Erythroblast (primary cell): ENCODE measurements at regions not wholly inside any gene's neighbourhood (a gene's known extent, or its start where the extent isn't known, plus 50 kb on each side); places are given as distances from the start of the nearest gene placed in this dataset.

Source experiments
- GATA1 ChIP-seq: IDR thresholded peaks from 2 replicates; pipeline ENCODE4 v1.6.1; 2011; ENCODE audit warnings: low read depth, mild to moderate bottlenecking, control low read depth, low read length, moderate library complexity
- POLR2A ChIP-seq: IDR thresholded peaks from 2 replicates; pipeline ENCODE4 v1.6.1; 2011; ENCODE audit warnings: mild to moderate bottlenecking, low read length

DNA sequence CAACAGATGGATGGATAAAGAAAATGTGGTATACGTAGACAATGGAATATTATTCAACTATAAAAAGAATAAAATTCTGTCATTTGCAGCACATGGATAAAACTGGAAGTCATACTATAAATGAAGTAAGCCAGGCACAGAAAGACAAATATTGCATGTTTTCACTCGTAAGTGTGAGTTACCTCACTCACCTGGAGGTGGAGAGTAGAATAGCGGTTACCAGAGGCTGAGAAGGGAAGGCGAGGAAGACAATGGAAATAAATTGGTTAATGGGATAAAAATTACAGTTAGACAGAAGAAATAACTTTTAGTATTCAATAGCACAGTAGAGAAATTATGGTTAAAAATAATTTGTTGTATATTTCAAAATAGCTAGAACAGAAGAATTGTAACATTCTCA, 141.6 kb downstream of the EFHB start:
- TF ChIP-seq POLR2A (no peak), GATA1 (no peak)
